Activated CD8-positive, alpha-beta memory T cell treated with anti-CD3 and anti-CD28 coated beads for 1 hour (primary cell): ENCODE measurements at regions not wholly inside any gene's neighbourhood (a gene's known extent, or its start where the extent isn't known, plus 50 kb on each side); places are given as distances from the start of the nearest gene placed in this dataset.

Experiments used
- DNase-seq, 2 donors: peaks; one replicate each; pipeline ENCODE4 v3.0.0-alpha.2; 2020; ENCODE audit warnings: low read depth in 1 of 2; ENCODE audit errors: extremely low read depth in 1 of 2

DNA sequence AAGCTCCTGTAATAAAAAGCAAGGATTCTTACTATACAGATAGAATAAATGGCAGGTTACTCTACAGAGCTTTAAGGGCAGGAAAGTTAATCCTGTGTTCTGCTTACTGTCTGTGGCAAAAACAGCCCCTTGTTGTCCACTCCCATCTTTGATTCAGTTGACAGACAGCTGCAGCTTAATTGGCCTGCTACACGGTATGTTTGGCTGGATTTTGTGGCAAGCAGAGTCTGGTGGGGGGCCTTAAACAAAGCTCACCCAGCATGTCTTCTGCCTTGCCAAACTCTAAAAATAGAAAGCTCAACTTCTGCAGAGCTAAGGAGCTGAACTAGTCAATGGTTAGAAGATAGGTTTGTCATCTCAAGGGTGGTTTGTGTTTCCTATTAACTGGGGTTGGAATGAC lies 407.2 kb downstream of the HLX start:
- DNase-seq = no peak

- no peak for DNase-seq
Measured at GRCh38 chr1:221289103-221289502, 409.9 kb downstream of the HLX start.

DNA sequence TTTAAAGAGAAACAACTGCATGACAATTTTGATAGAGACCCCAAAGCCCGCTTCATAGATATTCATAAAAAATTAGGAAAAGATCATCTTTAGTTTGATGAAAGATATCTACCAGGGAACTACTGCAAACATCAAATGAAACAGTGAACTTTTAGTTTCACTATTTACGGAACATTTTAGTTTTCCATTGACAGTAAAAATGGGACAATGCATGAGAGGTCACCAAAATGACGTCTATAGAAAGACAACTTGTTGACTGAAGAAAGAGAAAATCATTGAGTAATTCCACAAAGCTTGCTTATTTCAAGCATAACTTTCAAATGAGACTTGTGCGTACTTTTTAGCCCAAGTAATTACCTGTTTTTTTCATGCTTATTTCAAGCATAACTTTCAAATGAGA lies 411.4 kb downstream of the HLX start:
- DNase-seq = no peak

DNA sequence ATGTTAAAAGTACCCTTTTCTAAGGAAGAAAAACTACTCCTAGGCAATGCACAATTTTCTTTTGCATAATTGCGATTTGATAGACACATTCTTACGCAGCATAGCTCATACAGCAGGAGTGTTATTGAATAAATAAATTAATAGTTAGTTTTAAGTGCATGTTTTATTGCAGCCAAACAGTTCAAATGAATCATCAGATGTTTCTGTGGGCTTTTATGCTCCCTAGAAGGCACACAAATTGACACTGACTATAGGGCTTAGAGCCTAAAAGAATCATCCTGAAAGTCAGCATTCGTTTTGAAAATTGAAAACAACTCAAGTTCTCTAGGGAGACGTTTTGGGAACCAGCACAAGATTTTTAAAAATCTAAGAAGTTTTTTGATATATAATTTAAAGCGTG lies 411.9 kb downstream of the HLX start:
- DNase-seq = no peak

- DNase-seq = no peak
Measured at GRCh38 chr1:221292652-221293051, 413.4 kb downstream of the HLX start.

GRCh38 chr1:221294242-221294641 lies 415.0 kb downstream of the HLX start:
- DNase-seq = no peak

- no peak for DNase-seq
Measured at GRCh38 chr1:221302357-221302756, 423.1 kb downstream of the HLX start.

DNA sequence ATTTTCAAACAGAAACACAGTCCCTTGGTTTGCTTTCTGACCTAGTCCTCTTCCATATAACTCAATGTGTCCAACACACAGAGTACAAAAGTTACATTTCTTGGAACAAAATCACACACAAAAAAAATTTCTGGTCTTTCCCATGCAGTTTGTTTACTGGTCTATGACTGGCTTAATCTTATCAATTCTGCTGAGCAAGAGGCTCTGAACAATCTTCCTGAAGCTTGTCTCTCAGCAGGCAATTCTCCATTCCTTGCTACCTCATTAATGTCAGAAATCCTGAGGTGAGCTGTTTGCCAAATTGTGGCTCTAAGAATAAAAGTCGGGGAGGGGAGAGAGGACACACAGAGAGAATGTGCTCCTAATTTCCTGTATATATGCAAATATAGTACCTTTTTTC lies 423.6 kb downstream of the HLX start:
- no peak for DNase-seq

DNA sequence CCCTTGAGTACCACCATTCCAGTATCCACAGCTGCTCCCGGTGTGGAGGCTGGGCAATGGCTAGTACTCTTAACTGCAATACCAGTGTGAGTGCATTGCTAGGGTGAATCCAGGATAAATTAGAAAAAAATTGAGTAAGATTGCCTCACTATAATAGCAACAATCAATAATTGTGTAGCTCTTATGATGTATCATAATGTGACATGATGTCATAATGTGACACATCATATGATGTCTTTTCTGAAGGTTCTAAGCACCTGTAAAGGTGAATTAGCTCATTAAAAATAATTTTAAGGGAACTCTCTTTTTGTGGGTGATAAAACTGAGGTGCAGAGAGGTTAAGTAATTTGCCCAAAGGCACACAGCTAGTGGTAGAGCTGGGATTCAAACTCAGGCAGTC lies 424.4 kb downstream of the HLX start:
- DNase-seq = no peak

- no peak for DNase-seq
Measured at GRCh38 chr1:221306239-221306638, 427.0 kb downstream of the HLX start.

- no peak for DNase-seq
Measured at GRCh38 chr1:221308534-221309511, 429.6 kb downstream of the HLX start.

DNA sequence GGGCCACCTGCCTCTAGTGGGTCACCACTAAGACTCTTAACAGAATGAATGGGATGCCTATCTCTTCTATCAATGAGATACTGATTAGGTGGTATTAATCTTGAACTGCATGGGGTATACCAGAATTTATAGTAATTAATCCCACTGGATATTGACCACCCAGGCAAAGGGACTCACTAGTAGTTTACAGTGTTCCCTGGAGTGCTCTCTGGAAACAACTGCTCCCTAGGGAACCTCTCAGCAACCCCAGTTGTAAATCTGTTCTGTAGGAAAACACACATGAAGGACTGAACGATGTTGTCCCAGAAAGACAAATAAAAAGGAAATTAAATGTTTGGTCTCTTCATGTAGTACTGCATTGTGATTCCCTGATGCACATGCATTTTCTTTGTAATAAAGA lies 430.5 kb downstream of the HLX start:
- DNase-seq = no peak

DNA sequence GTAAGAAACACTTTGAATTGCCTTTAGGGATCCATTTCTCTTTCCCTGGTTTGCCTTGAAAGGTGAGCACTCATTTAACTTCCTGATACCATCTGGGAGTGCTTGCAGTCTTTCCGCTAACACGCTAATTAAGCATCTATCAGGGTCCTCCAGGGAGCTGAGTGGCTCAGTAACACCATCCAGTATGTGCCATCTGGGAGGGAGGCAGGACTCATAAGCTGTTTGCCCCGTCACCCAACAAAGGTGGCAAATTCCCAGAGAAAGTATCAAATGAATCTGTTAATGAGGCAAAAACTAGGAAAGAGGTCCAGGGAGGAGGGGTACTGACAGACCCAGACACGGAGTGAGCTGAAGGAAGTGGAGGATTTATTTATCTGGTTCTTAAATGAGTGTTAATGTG lies 430.9 kb downstream of the HLX start:
- DNase-seq = no peak

GRCh38 chr1:221315330-221315729 lies 426.6 kb downstream of the DUSP10 start:
- no peak for DNase-seq

DNA sequence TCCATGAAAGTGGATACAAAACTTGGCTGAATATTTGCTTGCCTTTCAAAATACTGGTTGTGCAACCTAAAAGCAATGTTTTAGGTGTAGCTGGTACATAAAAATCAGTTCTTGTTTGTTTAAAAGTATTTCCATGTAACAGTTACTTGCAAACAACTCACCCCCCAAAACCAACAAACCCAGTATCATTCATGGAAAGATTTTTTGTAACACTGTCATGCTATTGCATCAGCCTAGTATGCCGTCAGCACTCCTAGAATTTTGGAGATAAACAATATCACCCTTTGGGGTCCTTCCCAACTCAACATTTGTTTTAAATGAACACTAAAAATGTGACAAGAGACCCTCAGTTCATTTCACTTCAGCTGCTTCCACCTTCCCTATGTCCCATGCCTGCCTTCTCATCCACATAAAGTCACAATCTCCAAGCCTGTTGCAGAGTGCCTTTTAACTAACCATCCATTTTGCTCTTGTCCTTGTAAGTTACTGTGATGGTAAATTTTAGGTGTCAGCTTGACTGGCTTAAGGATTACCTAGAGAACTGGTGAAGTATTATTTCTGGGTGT lies 425.3 kb downstream of the DUSP10 start:
- DNase-seq = no peak

DNA sequence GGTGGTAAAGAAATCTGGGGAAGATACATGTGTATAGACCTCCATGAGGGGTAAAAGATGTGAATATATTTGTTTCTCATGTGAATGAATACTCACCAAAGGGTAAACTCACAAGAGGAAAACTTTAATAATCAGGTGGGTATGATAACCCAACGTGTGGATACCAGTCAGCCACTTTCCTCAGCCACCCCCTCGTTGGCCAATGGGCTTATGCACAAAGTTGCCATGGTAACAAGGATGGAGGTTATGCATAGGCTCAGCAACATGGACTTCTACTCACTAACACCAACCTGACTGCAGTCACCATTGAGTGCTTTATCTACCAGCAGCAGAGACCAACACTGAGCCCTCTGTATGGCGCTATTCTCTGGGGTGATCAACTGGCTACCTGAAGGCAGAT lies 424.4 kb downstream of the DUSP10 start:
- DNase-seq = no peak

- no peak for DNase-seq
Measured at GRCh38 chr1:221327954-221328353, 413.9 kb downstream of the DUSP10 start.

- no peak for DNase-seq
Measured at GRCh38 chr1:221328371-221328770, 413.5 kb downstream of the DUSP10 start.

- no peak for DNase-seq
Measured at GRCh38 chr1:221331273-221332183, 410.4 kb downstream of the DUSP10 start.

DNA sequence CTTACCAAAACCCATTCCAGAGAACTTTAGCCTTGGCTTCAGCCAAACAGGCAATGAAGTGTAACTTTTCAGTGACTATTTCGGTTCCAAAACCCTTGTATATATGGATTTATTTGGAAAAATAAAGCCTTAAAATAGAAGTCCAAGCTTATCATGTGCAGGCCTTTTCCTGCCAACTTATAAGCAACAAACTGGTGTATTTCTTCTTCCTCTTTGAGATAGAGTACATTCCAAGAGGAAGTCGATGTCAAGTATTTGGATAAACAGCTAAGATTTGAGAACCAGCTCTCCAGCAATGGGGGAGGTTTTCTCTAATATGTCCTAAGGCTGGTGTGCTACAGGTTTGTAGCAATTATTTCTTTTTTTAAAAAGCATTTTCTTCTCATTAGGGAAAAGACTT lies 407.8 kb downstream of the DUSP10 start:
- DNase-seq = no peak
